ENCODE measurements at regions not wholly inside any gene's neighbourhood (a gene's known extent, or its start where the extent isn't known, plus 50 kb on each side); places are given as distances from the start of the nearest gene placed in this dataset.

- no peak for TF ChIP-seq POLR2A (IDR thresholded peaks at IDR 0.05; ENCODE audit: low read depth, low read length)
- TF ChIP-seq POLR2AphosphoS5 (IDR thresholded peaks at IDR 0.05; ENCODE audit: low read depth, low read length), result no peak
- TF ChIP-seq TAF1 (IDR thresholded peaks at IDR 0.05; ENCODE audit: borderline replicate concordance, low read depth, low read length), result no peak
Measured at GRCh38 chr15:25175033-25175788, 220.4 kb downstream of the SNRPN start.
